MG63 (cell line): ENCODE measurements at regions not wholly inside any gene's neighbourhood (a gene's known extent, or its start where the extent isn't known, plus 50 kb on each side); places are given as distances from the start of the nearest gene placed in this dataset.

Experiments used
- DNase-seq: peaks from one replicate; pipeline ENCODE4 v3.0.0-alpha.2; 2020
- H3K27me3 ChIP-seq: fragments of 250-450 bp; sonication (Bioruptor Pico); 2 replicates; pipeline ENCODE4 v1.5.1; 2020; ENCODE audit warnings: mild to moderate bottlenecking, moderate library complexity
- H3K36me3 ChIP-seq: fragments of 250-450 bp; sonication (Bioruptor Pico); 2 replicates; pipeline ENCODE4 v1.5.1; 2020; ENCODE audit warnings: mild to moderate bottlenecking, moderate library complexity
- H3K4me3 ChIP-seq: fragments of 250-450 bp; sonication (Bioruptor Pico); 2 replicates; pipeline ENCODE4 v1.5.1; 2020; ENCODE audit warnings: mild to moderate bottlenecking, moderate library complexity
- H3K9me3 ChIP-seq: fragments of 250-450 bp; sonication (Bioruptor Pico); 2 replicates; pipeline ENCODE4 v1.5.1; 2020; ENCODE audit warnings: mild to moderate bottlenecking, moderate library complexity

DNA sequence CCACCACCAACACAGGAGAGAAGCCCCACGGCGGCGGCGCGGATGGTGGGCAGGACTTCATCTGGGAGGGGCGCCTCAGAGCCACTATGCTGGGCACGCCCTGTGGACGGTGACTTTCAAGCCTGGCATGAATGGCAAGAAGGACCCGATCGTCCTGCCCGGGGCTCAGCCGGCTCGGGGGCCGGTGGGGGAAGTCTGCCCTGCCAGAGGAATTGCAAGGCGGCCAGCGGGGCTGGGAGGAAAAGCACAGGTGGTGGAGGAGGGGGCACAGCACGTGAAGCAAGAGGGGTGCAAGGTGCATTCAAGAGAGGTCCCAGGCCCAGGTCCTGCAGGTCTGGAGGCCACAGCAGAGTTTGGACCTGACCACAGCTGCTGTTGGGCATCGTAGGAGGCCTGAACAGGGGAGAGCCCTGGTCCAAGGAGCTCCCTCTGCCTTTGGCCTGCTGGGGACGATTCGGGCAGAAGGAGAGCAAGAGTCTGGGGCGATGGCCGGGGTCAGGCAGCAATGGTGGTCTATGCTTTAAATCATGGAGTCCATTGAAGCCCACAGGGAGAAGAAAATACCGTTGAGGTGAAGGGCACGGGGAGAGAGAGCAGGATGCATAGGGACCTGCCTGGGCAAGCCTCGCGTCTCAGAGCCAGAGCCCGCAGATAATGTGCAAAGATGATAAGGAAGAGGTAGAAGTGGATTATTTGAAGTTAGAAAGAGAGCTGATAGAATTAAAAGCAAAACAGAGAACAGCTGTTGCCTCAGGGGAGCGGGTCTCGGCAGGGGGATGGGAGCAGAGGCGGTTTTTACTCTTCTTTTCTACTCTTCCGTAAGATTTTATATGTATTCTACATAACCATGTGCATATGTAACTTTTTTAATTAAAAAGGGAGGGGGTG lies 82.6 kb upstream of the SHISAL1 start:
- H3K4me3 ChIP-seq, result no peak overlapping the region
- DNase-seq, result no peak
- no peaks in the 10 kb centered on the region for H3K36me3 ChIP-seq
- no peaks in the 10 kb centered on the region for H3K27me3 ChIP-seq
- no peaks in the 10 kb centered on the region for H3K9me3 ChIP-seq

DNA sequence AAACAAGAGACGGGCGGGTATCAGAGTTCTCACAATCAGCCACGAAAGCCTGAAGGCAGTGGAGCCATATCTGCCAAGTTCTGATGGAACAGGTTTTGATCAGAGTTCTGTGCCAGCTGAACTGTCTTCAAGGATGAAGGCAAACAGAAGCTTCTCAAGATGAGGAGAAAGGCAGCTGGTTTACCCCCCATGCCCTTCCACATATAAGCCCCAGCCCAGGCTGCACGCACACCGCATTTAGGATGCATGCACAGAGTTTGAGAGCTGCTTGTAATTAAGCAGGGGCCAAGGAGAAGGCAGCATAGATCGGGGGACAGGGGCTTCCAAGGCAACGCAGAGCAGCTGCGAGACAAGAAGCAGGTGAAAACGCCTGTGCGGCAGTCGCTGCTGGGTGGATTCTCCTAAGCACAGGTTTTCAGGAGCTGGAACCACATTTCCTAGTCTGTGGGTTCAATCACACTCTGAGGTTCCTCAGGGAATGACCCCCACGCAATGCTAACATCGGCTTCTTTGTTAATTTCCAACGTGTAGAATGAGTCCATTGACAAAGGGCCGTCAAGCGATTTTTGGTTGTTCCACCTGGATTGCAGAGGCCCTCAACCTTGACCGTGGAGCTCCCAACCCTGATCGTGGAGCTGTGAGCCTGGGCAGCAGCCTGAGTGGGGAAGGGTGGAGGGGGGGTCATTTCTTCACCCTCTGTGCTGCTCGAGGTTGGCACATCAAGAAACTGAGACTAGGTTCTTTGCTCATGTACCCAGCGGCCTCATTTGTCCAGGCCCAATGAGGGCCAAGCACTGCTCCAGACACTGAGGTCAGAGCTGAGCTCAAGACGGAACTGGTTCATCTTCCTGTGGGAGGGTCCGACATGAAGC lies 81.7 kb upstream of the SHISAL1 start:
- H3K27me3 ChIP-seq, result no peaks in the 10 kb centered on the region
- DNase-seq, result no peak
- H3K36me3 ChIP-seq, result no peaks in the 10 kb centered on the region
- no peak overlapping the region for H3K4me3 ChIP-seq
- no peaks in the 10 kb centered on the region for H3K9me3 ChIP-seq

DNA sequence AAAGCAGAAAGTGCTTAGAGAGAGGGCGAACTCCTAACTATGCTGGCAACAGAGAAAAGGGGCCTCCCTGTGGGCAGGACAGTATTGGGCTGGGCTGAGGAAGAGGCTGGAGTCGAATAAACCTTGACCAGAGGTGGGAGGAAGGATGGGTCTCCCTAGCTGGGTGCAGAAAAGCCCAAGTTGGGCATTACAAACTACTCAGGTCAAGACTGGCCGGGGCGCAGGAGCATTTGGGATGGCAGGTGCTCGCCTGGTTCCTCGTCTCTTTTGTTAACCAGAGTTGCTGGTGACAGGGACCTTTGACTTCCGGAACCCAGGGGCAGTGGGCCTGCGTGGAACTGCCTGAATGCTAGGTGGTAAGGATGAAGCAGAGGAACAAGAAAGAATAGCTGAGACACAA lies 80.3 kb upstream of the SHISAL1 start:
- no peak overlapping the region for H3K4me3 ChIP-seq
- DNase-seq, result no peak
- no peaks in the 10 kb centered on the region for H3K9me3 ChIP-seq
- H3K36me3 ChIP-seq, result no peaks in the 10 kb centered on the region
- no peaks in the 10 kb centered on the region for H3K27me3 ChIP-seq

DNA sequence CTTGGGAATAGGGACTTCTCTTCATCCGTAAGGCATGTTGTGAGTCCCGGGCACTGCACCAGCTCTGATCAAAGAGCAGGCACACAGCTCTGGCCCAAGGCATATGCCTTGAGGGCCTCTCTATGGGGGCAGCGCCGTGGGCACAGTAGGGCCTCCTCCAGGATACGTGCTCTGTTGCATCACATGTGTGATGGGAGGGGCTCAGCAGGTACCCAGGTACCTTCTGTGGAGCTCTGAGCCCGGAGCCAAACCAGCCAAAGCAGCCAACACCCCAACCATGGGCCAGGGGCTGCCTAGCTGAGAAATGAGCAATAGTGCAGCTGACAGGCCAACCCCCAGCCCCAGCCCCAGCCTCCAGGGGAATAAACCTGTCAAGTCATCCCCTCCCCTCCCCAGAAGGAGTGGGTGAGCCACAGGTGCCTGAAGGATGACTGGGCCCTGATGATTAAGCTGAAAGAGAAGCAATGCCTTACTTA lies 79.7 kb upstream of the SHISAL1 start:
- no peak overlapping the region for H3K4me3 ChIP-seq
- no peak for DNase-seq
- H3K9me3 ChIP-seq, result no peaks in the 10 kb centered on the region
- H3K27me3 ChIP-seq, result no peaks in the 10 kb centered on the region
- H3K36me3 ChIP-seq, result no peaks in the 10 kb centered on the region

DNA sequence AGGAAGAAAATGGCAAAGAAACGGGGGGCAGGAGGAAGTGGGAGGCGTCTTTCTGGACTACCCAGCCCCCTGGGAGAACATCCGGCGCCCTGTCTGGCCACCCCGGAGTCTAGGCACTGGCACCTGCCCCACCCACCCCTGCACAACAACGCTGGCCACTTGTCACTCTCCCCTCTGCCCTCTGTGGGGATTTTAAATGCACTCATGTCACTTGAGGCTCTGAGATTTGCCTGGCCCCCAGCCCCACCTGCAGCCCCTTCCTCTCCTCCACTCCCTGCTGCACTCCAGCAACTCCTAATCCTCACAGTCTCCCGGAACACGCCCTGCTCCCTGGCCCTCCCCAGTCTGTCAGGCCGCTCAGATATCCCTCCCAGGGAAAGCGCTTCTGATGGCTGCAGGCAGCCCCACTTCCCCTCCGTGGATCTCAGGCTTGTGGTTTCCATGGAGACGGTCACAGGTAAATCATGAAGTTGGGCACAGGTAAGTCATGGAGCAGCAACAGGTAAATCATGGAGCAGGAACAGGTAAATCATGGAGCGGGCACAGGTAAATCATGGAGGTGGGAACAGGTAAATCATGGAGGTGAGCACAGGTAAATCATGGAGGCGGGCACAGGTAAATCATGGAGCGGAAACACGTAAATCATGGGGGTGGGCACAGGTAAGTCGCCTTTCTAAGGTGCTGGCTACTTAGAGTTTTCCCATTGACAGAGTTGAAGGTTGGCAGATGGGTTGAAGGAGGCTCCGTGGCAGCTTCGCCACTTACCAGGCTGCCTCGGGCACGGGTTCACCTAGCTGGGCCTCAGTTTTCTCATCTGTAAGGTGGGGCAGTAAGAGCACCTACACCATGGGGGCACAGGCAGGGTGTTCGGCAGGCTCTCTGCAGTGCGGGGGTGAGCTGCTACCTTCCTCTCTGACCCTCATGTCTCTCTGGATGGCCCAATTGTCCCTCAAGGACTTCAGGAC lies 79.0 kb upstream of the SHISAL1 start:
- no peak for DNase-seq
- H3K27me3 ChIP-seq, result no peaks in the 10 kb centered on the region

GRCh38 chr22:44391015-44391414 lies 78.3 kb upstream of the SHISAL1 start:
- no peak for DNase-seq
- Histone ChIP-seq H3K4me3 (no peak overlapping the region), H3K36me3 (no peaks in the 10 kb centered on the region), H3K9me3 (no peaks in the 10 kb centered on the region), H3K27me3 (no peaks in the 10 kb centered on the region)

More for the DNA sequence above, 79.0 kb upstream of the SHISAL1 start:
- Histone ChIP-seq H3K4me3 (no peak overlapping the region), H3K36me3 (no peaks in the 10 kb centered on the region), H3K9me3 (no peaks in the 10 kb centered on the region)

DNA sequence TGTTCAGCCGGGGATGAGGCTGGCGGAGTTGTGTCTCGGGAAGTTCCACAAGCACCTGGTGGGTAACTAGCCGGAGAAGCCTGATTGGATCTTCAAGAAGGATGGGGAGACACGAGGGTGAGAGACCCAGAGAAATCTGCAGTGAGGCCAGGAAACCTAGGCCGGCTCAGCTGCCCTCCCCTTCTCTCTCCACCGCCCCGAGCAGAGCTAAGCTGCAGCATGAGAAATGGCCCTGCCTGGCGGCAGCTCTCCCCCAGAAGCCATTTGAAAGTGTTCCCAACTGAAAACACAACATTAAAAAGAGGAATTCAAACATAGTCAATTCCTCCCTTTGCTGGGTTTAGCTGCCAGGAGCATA lies 77.8 kb upstream of the SHISAL1 start:
- H3K4me3 ChIP-seq, result no peak overlapping the region
- no peaks in the 10 kb centered on the region for H3K27me3 ChIP-seq
- H3K36me3 ChIP-seq, result no peaks in the 10 kb centered on the region
- H3K9me3 ChIP-seq, result no peaks in the 10 kb centered on the region
- no peak for DNase-seq

DNA sequence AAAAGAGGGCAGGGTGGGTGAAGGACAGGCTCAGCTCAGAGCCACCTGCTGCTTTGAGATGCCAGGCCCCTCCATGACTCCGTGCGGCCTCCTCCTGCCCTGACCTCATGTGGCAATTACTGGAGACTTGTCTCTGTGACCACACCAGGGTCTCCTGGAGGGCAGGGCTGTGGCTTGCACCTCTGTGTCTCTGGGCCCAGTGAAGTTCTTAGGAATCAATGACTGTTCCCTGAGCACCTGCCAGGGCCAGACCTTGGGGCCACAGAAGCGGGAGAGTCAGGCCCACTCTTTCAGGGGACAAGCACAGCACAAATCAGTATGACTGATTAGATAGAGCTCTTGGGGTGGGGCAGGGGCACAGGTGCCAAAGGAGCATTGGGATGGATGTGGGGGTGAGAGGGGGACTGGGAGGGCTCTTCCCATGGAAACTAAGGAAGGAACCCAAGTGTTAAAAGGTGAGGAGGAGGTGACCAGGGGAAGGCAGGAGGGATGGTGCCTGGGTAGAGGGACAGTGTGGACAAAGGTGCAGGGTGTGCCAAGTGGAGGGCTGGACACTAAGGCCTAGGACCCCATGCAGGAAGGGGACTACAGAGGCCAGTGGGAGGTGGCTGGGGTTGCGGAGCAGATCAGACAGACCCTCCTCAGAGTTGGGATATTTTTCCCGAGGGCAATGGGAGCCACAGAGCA lies 77.3 kb upstream of the SHISAL1 start:
- H3K4me3 ChIP-seq, result no peak overlapping the region
- DNase-seq, result no peak
- no peaks in the 10 kb centered on the region for H3K27me3 ChIP-seq

GRCh38 chr22:44389181-44389580 lies 76.4 kb upstream of the SHISAL1 start:
- Histone ChIP-seq H3K36me3 (no peaks in the 10 kb centered on the region), H3K9me3 (no peaks in the 10 kb centered on the region), H3K4me3 (no peak overlapping the region), H3K27me3 (no peaks in the 10 kb centered on the region)
- no peak for DNase-seq

More for the DNA sequence above, 77.3 kb upstream of the SHISAL1 start:
- Histone ChIP-seq H3K9me3 (no peaks in the 10 kb centered on the region), H3K36me3 (no peaks in the 10 kb centered on the region)

- DNase-seq, result no peak
- Histone ChIP-seq H3K27me3 (no peaks in the 10 kb centered on the region), H3K9me3 (no peaks in the 10 kb centered on the region), H3K4me3 (no peak overlapping the region), H3K36me3 (no peaks in the 10 kb centered on the region)
Measured at GRCh38 chr22:44387486-44387885, 74.7 kb upstream of the SHISAL1 start.

- no peak for DNase-seq
- Histone ChIP-seq H3K27me3 (no peaks in the 10 kb centered on the region), H3K36me3 (no peaks in the 10 kb centered on the region), H3K4me3 (no peak overlapping the region), H3K9me3 (no peaks in the 10 kb centered on the region)
Measured at GRCh38 chr22:44386386-44387035, 73.8 kb upstream of the SHISAL1 start.

DNA sequence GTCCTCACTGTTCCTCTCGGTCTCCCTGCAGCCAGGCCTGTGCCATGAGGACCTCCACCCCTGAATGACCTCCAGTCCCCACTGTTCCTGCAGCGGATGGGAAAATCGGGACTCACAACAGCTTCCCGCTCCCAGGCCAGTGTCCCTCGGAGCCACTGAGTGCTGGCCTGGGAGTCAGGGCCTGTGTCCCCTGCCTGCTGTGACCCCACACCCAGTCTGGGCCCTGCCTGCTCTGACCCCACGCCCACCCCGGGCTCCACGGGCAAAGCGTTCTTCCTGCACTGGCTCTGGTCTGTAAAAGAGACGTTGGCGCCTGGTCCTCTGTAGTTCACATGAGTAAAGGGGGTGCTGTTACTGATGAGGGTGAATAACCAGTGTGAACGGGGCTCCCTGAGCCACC lies 73.0 kb upstream of the SHISAL1 start:
- Histone ChIP-seq H3K4me3 (no peak overlapping the region), H3K27me3 (no peaks in the 10 kb centered on the region), H3K36me3 (no peaks in the 10 kb centered on the region), H3K9me3 (no peaks in the 10 kb centered on the region)
- DNase-seq, result no peak

GRCh38 chr22:44385296-44385610 lies 72.5 kb upstream of the SHISAL1 start:
- H3K36me3 ChIP-seq, result no peaks in the 10 kb centered on the region
- H3K9me3 ChIP-seq, result no peaks in the 10 kb centered on the region
- H3K27me3 ChIP-seq, result no peaks in the 10 kb centered on the region
- no peak overlapping the region for H3K4me3 ChIP-seq
- no peak for DNase-seq

DNA sequence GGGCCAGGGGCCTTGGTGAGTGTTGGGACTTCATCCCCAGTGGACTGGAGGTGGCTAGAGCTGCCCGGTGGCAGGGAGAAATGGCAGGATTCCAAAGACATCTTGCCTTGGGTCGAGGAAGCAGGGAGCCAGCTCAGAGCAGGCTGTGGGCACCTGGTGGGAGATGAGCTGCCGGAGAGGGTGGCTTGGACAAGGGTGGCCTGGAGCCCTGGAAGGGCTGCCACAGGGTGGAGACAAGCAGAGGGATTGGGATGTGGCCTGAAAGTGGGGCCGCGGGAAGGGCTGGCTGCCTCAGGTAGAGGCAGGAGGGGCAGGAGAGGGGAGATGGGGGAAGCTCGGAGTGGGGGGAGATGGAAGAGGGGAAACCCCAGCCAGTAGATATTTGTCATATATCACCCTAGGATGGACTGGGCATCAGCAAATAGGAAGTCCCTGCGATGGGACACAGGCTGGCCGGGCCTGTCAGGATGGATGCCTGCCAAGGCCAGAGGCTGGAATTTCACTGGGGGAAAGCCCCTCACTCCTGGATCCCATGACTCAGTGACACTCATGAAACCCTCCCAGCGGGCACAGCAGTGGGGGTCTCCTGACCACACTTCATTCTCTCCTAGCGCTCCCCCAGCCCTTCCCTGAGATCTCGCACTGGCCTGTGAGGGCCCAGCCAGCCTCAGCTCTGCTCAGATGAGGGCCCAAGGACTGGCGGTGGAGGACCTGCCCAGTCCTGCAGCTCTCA lies 72.0 kb upstream of the SHISAL1 start:
- H3K4me3 ChIP-seq, result no peak overlapping the region
- no peak for DNase-seq
- H3K36me3 ChIP-seq, result no peaks in the 10 kb centered on the region
- H3K27me3 ChIP-seq, result no peaks in the 10 kb centered on the region
- no peaks in the 10 kb centered on the region for H3K9me3 ChIP-seq
